Activated naive CD4-positive, alpha-beta T cell treated with anti-CD3 and anti-CD28 coated beads, Interleukin-2, amount 50 U/mL, for 24 hours (primary cell): ENCODE measurements at regions not wholly inside any gene's neighbourhood (a gene's known extent, or its start where the extent isn't known, plus 50 kb on each side); places are given as distances from the start of the nearest gene placed in this dataset.
"Not testable (repeated sequence)": the region's sequence is repeated elsewhere in the genome, so short reads cannot be mapped to it uniquely, and the experiment has no call there.

Experiments used
- H3K27ac Mint-ChIP-seq: one replicate; pipeline ENCODE4 v1.8.0; 2021; ENCODE audit warnings: mild to moderate bottlenecking, mixed read lengths
- H3K27me3 Mint-ChIP-seq: one replicate; pipeline ENCODE4 v1.8.0; 2021; ENCODE audit warnings: mixed read lengths
- H3K36me3 Mint-ChIP-seq: one replicate; pipeline ENCODE4 v1.8.0; 2021; ENCODE audit warnings: mixed read lengths
- H3K4me1 Mint-ChIP-seq: one replicate; pipeline ENCODE4 v1.8.0; 2021; ENCODE audit warnings: mixed read lengths
- H3K4me3 Mint-ChIP-seq: one replicate; pipeline ENCODE4 v1.8.0; 2021; ENCODE audit warnings: mild to moderate bottlenecking, mixed read lengths
- H3K9me3 Mint-ChIP-seq: one replicate; pipeline ENCODE4 v1.8.0; 2021; ENCODE audit warnings: mixed read lengths

- Mint-ChIP-seq H3K27me3 (no peaks in the 10 kb centered on the region), H3K9me3 (peaks cover 11% of the 10 kb centered on the region), H3K27ac (no peak overlapping the region), H3K4me1 (no peaks in the 10 kb centered on the region), H3K4me3 (no peak overlapping the region), H3K36me3 (no peaks in the 10 kb centered on the region)
Measured at GRCh38 chr4:66569228-66569627, 898.9 kb upstream of the EPHA5 start.

- no peak overlapping the region for H3K27ac Mint-ChIP-seq
- H3K4me3 Mint-ChIP-seq, result no peak overlapping the region
- H3K27me3 Mint-ChIP-seq, result no peaks in the 10 kb centered on the region
- peaks cover 11% of the 10 kb centered on the region for H3K9me3 Mint-ChIP-seq
- H3K36me3 Mint-ChIP-seq, result no peaks in the 10 kb centered on the region
- no peaks in the 10 kb centered on the region for H3K4me1 Mint-ChIP-seq
Measured at GRCh38 chr4:66568431-66568830, 898.1 kb upstream of the EPHA5 start.

GRCh38 chr4:66568001-66568400, 897.7 kb upstream of the EPHA5 start:
- no peaks in the 10 kb centered on the region for H3K4me1 Mint-ChIP-seq
- peaks cover 11% of the 10 kb centered on the region for H3K9me3 Mint-ChIP-seq
- no peaks in the 10 kb centered on the region for H3K36me3 Mint-ChIP-seq
- H3K27ac Mint-ChIP-seq, result no peak overlapping the region
- H3K27me3 Mint-ChIP-seq, result no peaks in the 10 kb centered on the region
- no peak overlapping the region for H3K4me3 Mint-ChIP-seq

GRCh38 chr4:66567551-66567950, 897.3 kb upstream of the EPHA5 start:
- no peak overlapping the region for H3K27ac Mint-ChIP-seq
- no peak overlapping the region for H3K4me3 Mint-ChIP-seq
- peaks cover 11% of the 10 kb centered on the region for H3K9me3 Mint-ChIP-seq
- no peaks in the 10 kb centered on the region for H3K27me3 Mint-ChIP-seq
- no peaks in the 10 kb centered on the region for H3K4me1 Mint-ChIP-seq
- no peaks in the 10 kb centered on the region for H3K36me3 Mint-ChIP-seq

- Mint-ChIP-seq H3K27ac (no peak overlapping the region), H3K36me3 (no peaks in the 10 kb centered on the region), H3K4me3 (no peak overlapping the region), H3K27me3 (no peaks in the 10 kb centered on the region), H3K9me3 (peaks cover 11% of the 10 kb centered on the region), H3K4me1 (no peaks in the 10 kb centered on the region)
Measured at GRCh38 chr4:66565801-66566200, 895.5 kb upstream of the EPHA5 start.

- H3K4me3 Mint-ChIP-seq, result no peak overlapping the region
- peaks cover 11% of the 10 kb centered on the region for H3K9me3 Mint-ChIP-seq
- no peak overlapping the region for H3K27ac Mint-ChIP-seq
- H3K36me3 Mint-ChIP-seq, result no peaks in the 10 kb centered on the region
- no peaks in the 10 kb centered on the region for H3K4me1 Mint-ChIP-seq
- no peaks in the 10 kb centered on the region for H3K27me3 Mint-ChIP-seq
Measured at GRCh38 chr4:66564901-66565651, 894.8 kb upstream of the EPHA5 start.

DNA sequence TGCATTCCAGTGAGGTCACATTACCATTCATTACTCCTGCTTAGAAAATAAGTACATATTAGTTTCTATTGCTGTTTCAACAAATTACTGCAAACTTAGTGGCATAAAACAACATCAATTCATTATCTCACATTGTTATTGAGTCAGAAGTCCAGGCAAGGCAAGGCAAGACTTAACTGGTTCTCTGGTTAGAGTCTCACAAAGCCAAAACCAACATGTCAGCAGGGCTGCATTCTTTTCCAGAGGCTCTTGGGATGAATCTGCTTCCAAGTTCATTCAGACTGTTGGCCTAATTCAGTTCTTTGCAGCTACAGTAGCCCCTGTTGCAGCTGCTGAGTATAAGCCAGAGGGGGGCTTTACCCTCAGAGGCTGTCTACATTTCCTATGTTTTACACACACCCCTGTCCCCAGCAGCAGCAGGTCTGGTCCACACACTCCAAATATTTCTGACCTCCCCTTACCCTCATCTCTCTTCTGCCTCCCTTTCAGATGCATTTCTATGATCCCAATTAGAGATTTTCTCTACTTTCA, 892.1 kb upstream of the EPHA5 start:
- Mint-ChIP-seq H3K9me3 (peaks cover 9% of the 10 kb centered on the region), H3K4me1 (no peaks in the 10 kb centered on the region), H3K27ac (no peak overlapping the region), H3K4me3 (no peak overlapping the region), H3K27me3 (no peaks in the 10 kb centered on the region), H3K36me3 (no peaks in the 10 kb centered on the region)

DNA sequence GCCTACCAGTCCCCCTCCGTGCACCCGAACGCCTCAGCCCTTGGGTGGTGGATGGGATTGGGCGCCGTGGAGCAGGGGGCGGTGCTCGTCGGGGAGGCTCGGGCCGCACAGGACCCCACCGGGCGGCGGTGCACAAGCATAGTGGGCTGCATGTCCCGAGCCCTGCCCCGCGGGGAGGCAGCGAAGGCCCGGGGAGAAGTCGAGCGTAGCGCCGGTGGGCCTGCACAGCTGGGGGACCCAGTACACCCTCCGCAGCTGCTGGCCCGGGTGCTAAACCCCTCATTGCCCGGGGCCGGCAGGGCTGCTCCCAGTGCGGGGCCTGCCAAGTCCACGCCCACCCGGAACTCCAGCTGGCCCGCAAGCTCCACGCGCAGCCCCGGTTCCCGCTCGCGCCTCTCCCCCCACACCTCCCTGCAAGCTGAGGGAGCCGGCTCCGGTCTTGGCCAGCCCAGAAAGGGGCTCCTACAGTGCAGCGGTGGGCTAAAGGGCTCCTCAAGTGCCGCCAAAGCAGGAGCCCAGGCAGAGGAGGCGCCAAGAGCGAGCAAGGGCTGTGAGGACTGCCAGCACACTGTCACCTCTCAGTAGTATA, 891.3 kb upstream of the EPHA5 start:
- not testable (repeated sequence) for H3K4me1 Mint-ChIP-seq, H3K36me3 Mint-ChIP-seq, H3K27ac Mint-ChIP-seq, H3K27me3 Mint-ChIP-seq, H3K4me3 Mint-ChIP-seq, H3K9me3 Mint-ChIP-seq

- H3K27ac Mint-ChIP-seq, result no peak overlapping the region
- H3K4me3 Mint-ChIP-seq, result no peak overlapping the region
- H3K4me1 Mint-ChIP-seq, result no peaks in the 10 kb centered on the region
- H3K9me3 Mint-ChIP-seq, result no peaks in the 10 kb centered on the region
- H3K36me3 Mint-ChIP-seq, result no peaks in the 10 kb centered on the region
- H3K27me3 Mint-ChIP-seq, result no peaks in the 10 kb centered on the region
Measured at GRCh38 chr4:66558651-66559050, 888.4 kb upstream of the EPHA5 start.

- H3K4me3 Mint-ChIP-seq, result no peak overlapping the region
- H3K4me1 Mint-ChIP-seq, result no peaks in the 10 kb centered on the region
- no peak overlapping the region for H3K27ac Mint-ChIP-seq
- H3K9me3 Mint-ChIP-seq, result no peaks in the 10 kb centered on the region
- no peaks in the 10 kb centered on the region for H3K36me3 Mint-ChIP-seq
- H3K27me3 Mint-ChIP-seq, result no peaks in the 10 kb centered on the region
Measured at GRCh38 chr4:66556651-66557278, 886.5 kb upstream of the EPHA5 start.

DNA sequence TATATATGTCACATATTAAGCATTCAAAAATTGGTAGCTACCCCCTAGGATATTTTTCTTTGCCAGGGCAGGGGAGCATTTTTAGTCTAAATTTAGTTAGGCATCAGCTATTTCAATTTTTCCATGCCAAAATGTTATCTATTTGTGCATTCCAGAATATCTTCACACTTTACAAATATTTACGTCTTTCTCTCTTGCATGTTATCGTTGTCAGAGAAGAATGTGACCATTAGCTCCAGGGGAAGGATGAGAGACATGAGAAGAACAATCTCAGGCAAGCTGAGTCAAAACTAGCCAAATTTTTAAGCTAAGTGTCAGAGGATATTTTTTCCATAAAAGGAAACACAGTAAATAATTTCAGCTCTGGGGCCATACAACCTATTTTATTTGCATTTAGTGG, 885.0 kb upstream of the EPHA5 start:
- Mint-ChIP-seq H3K27me3 (no peaks in the 10 kb centered on the region), H3K4me3 (no peak overlapping the region), H3K36me3 (no peaks in the 10 kb centered on the region), H3K4me1 (no peaks in the 10 kb centered on the region), H3K9me3 (no peaks in the 10 kb centered on the region), H3K27ac (no peak overlapping the region)

DNA sequence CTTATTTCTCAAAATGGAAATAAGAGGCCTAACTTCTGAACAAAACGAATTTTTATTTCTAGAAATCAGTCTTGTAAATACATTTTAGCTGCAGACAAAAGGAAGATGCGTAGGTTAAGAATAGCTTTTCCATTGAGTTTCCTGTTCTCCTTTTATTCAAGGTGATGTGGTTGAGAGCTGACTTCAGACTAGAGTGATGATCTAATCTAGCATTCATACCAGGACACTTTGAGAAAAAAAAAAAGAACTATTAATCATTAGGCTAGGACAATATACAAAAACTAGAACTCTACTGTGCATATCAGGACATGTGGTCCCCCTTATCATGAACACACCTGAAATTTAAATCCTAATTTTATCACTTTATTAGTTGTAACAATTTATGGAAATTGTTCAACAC, 884.5 kb upstream of the EPHA5 start:
- no peaks in the 10 kb centered on the region for H3K4me1 Mint-ChIP-seq
- H3K4me3 Mint-ChIP-seq, result no peak overlapping the region
- no peak overlapping the region for H3K27ac Mint-ChIP-seq
- no peaks in the 10 kb centered on the region for H3K9me3 Mint-ChIP-seq
- no peaks in the 10 kb centered on the region for H3K27me3 Mint-ChIP-seq
- H3K36me3 Mint-ChIP-seq, result no peaks in the 10 kb centered on the region

GRCh38 chr4:66545301-66545700, 875.0 kb upstream of the EPHA5 start:
- not testable (repeated sequence) for H3K4me1 Mint-ChIP-seq, H3K27ac Mint-ChIP-seq, H3K36me3 Mint-ChIP-seq, H3K4me3 Mint-ChIP-seq, H3K27me3 Mint-ChIP-seq, H3K9me3 Mint-ChIP-seq

DNA sequence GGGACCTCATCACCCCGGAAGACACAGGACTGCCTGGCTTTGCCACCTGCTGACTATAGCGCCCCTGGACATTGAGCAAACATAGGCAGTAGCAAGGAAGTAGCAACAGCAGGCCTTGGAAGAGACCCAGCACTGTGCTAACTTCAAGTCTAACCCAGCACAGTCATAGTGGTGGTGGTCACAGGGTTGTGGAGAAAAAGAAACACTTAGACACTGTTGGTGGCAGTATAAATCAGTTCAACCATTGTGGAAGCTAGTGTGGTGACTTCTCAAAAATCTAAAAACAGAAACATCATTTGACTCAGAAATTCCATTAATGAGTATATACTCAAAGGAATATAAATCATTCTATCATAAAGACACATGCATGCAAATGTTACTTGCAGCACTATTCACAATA, 874.0 kb upstream of the EPHA5 start:
- no peaks in the 10 kb centered on the region for H3K4me1 Mint-ChIP-seq
- H3K27ac Mint-ChIP-seq, result no peak overlapping the region
- no peaks in the 10 kb centered on the region for H3K27me3 Mint-ChIP-seq
- H3K4me3 Mint-ChIP-seq, result no peak overlapping the region
- H3K36me3 Mint-ChIP-seq, result no peaks in the 10 kb centered on the region
- H3K9me3 Mint-ChIP-seq, result peaks cover 5% of the 10 kb centered on the region

DNA sequence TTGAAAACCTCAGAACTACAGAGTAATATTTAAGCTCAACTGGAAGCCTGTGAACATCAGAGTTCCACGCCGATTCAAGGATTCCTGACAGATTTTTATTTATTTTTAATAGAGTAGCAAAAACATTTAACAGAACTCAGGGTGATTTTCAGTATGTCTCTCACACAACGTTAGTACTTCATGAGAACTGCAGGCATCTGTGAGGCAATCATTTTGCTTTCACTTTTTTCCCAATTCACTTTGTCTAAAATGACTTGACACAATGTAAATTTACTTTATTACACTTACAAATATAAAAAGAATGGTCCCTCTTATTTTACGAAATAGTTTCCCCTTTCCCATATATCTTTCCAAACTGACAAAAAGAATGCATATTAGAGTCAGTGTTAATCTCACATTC, 869.5 kb upstream of the EPHA5 start:
- no peaks in the 10 kb centered on the region for H3K36me3 Mint-ChIP-seq
- peaks cover 9% of the 10 kb centered on the region for H3K9me3 Mint-ChIP-seq
- H3K27ac Mint-ChIP-seq, result no peak overlapping the region
- H3K4me3 Mint-ChIP-seq, result no peak overlapping the region
- H3K4me1 Mint-ChIP-seq, result no peaks in the 10 kb centered on the region
- no peaks in the 10 kb centered on the region for H3K27me3 Mint-ChIP-seq

DNA sequence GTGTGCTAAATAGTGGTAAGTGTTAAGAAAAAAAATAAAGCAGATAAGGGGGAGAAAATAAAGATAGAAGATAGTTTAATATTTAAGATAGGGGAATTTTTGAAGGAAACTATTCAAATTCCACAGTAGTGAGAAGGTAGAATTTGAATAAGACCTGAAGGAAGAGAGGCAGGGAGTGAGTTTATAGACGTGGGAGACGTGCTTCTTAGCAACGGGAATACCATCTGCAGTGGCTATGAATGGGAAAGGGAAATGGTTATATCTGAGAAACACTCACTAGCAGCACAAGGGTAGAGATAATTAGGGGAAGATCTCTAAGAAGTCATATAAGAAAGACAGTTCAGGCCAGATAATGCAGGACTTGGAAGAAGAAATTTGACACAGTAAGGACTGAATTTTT, 854.5 kb upstream of the EPHA5 start:
- Mint-ChIP-seq H3K4me1 (no peaks in the 10 kb centered on the region), H3K27me3 (no peaks in the 10 kb centered on the region)

More for the DNA sequence above, 854.5 kb upstream of the EPHA5 start:
- Mint-ChIP-seq H3K36me3 (no peaks in the 10 kb centered on the region), H3K4me3 (no peak overlapping the region), H3K9me3 (peaks cover 19% of the 10 kb centered on the region), H3K27ac (no peak overlapping the region)
